HEK293T (cell line): ENCODE measurements at regions not wholly inside any gene's neighbourhood (a gene's known extent, or its start where the extent isn't known, plus 50 kb on each side); places are given as distances from the start of the nearest gene placed in this dataset.

ENCODE experiments used
- ARNT ChIP-seq: fragments of 450-650 bp; IDR thresholded peaks from 2 replicates; pipeline ENCODE4 v1.6.1; 2017; ENCODE audit warnings: mild to moderate bottlenecking
- BHLHE40 ChIP-seq: fragments of 450-650 bp; IDR thresholded peaks from 2 replicates; pipeline ENCODE4 v1.6.1; 2016; ENCODE audit warnings: mild to moderate bottlenecking, moderate library complexity, borderline replicate concordance
- L3MBTL2 ChIP-seq: fragments of 450-650 bp; conservative IDR thresholded peaks from 2 replicates; pipeline ENCODE4 v1.6.1; 2016; ENCODE audit warnings: mild to moderate bottlenecking
- LEF1 ChIP-seq: fragments of 450-650 bp; IDR thresholded peaks from 2 replicates; pipeline ENCODE4 v1.6.1; 2017; ENCODE audit warnings: mild to moderate bottlenecking, borderline replicate concordance
- SP1 ChIP-seq: fragments of 450-650 bp; IDR thresholded peaks from 2 replicates; pipeline ENCODE4 v1.6.1; 2017
- ZNF384 ChIP-seq: fragments of 450-650 bp; IDR thresholded peaks from 2 replicates; pipeline ENCODE4 v1.6.1; 2016
- TF ChIP-seq, protein P1 (sequence below): fragments of 450-650 bp; IDR thresholded peaks from 2 replicates; pipeline ENCODE4 v1.6.1; 2016

DNA sequence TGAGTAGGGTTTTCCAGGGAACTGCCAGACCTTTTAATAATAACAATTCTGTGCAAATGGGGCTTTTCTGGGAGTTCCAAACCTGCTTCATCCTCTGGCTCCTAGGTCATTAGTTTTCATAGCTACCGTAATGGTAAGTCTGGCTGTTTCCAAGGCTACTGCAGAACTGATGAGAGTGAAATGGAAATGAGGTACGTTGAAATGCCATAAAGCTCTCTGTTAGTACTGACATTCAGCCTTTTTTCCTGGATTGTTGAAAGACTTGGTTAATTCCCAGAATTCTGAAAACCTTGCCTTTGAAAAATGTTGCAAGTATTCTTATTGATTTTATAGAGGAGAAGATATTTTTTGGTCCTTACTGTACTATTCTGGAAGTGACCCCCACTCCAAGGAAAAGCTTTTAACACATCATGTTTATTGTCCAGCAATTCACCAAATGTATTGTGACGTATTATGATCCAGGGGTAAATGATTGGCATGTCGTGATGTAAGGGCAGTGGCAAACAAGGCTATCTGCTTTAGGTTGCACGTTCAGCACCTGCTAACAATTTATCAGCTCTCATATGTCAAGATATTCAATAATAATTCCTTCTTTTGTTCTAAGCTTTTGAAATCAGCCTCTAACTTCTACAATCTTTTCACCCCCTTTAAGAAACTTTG lies 767.0 kb upstream of the RAB6C start:
- TF ChIP-seq SP1 (no peak), L3MBTL2 (no peak), ZNF384 (no peak), BHLHE40 (no peak), ARNT (no peak), LEF1 (no peak)
- TF ChIP-seq, protein P1, sequence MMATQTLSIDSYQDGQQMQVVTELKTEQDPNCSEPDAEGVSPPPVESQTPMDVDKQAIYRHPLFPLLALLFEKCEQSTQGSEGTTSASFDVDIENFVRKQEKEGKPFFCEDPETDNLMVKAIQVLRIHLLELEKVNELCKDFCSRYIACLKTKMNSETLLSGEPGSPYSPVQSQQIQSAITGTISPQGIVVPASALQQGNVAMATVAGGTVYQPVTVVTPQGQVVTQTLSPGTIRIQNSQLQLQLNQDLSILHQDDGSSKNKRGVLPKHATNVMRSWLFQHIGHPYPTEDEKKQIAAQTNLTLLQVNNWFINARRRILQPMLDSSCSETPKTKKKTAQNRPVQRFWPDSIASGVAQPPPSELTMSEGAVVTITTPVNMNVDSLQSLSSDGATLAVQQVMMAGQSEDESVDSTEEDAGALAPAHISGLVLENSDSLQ, result no peak
